GM13977 (cell line): ENCODE measurements at regions not wholly inside any gene's neighbourhood (a gene's known extent, or its start where the extent isn't known, plus 50 kb on each side); places are given as distances from the start of the nearest gene placed in this dataset.

Source experiments
- DNase-seq: peaks from one replicate; pipeline ENCODE4 v3.0.0; 2012; ENCODE audit warnings: low spot score
- in situ Hi-C: fragments of 300-500 bp; cut with MboI; formaldehyde crosslinking; loops from one replicate; pipeline ENCODE4 v1.12.0; 2022; ENCODE audit warnings: low sequenced_read_pairs, low pct_unique_long_range_greater_than_20kb, mixed read lengths, inconsistent platforms; ENCODE audit not compliant: unreplicated experiment
- TF ChIP-seq, protein P1 (sequence below): IDR thresholded peaks from 2 replicates; pipeline ENCODE4 v1.5.1; 2012; ENCODE audit warnings: mild to moderate bottlenecking, control low read depth; ENCODE audit not compliant: insufficient read depth; ENCODE audit errors: extremely low read depth, missing control alignments

DNA sequence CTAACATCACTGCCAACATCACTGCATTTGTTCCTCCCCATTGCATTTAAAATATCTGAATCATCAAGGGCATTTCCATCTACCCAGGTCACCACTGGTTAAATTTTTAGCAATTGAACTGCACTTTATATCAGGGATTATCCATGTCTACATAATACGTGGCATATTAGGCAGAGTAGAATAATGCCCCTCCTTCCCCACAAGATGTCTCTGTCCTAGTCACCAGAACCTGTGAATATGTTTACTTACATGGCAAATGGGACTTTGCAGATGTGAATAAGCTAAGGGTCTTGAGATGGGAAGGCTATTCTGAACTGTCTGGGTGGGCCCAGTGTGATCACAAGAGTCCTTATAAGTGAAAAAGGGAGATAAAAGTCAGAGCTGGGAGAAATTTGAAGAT, 181.7 kb upstream of the ARID2 start:
- in situ Hi-C loops = loop anchor here (10.0 kb wide), 1 partner anchor 197 kb away; no protein-coding TSS in a partner anchor

DNA sequence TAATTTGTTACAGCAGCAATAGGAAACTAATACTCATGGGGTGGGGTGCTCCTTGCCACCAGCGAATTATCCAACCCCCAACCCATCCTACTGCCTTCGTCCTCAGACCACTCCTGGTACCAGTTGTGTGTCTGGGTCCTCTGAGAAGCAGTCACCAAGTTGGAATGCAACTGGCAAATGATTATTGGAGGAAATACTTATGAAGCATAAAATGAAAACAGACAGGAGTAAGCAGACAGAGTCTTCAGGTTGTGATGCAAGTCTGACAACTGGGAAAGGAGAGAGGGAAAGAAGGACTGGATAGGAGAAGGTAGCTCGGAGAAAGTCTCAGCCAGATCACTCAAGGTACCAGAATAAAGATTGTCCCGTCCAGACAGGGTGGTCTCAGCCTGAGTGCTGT, 181.1 kb upstream of the ARID2 start:
- no peak for DNase-seq
- TF ChIP-seq, protein P1, sequence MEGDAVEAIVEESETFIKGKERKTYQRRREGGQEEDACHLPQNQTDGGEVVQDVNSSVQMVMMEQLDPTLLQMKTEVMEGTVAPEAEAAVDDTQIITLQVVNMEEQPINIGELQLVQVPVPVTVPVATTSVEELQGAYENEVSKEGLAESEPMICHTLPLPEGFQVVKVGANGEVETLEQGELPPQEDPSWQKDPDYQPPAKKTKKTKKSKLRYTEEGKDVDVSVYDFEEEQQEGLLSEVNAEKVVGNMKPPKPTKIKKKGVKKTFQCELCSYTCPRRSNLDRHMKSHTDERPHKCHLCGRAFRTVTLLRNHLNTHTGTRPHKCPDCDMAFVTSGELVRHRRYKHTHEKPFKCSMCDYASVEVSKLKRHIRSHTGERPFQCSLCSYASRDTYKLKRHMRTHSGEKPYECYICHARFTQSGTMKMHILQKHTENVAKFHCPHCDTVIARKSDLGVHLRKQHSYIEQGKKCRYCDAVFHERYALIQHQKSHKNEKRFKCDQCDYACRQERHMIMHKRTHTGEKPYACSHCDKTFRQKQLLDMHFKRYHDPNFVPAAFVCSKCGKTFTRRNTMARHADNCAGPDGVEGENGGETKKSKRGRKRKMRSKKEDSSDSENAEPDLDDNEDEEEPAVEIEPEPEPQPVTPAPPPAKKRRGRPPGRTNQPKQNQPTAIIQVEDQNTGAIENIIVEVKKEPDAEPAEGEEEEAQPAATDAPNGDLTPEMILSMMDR = no peak
- in situ Hi-C loops = loop anchor here (10.0 kb wide), 1 partner anchor 196 kb away; no protein-coding TSS in a partner anchor

More for the DNA sequence above, 181.7 kb upstream of the ARID2 start:
- peak; percentile 7 for DNase-seq
- TF ChIP-seq, protein P1 = peak; percentile 39

DNA sequence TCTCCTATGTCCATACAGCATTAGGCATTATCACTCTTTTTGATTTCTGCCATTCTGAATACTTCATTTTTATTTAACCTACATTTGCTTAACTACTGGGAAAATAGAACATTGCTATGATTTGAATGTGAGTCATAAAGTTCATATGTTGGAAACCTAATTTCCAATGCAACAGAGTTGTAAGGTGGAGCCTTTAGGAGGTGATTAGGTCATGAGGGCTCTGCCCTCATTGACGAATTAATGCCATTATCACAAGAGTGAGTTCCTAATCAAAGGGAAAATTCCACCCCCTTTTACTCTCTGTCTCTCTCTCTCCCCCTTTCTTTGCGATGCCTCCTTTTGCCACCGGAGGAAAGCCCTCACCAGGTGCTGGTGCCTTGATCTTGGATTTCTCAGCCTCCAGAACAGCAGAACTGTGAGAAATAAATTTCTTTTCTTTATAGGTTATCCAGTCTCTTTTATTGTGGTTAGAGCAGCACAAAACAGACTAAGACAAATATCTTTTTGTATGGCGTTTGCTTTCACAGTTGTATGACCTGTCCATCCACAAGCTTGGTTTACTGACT, 180.1 kb upstream of the ARID2 start:
- no peak for DNase-seq
- TF ChIP-seq, protein P1 = no peak
- in situ Hi-C loops = loop anchor here (10.0 kb wide), 1 partner anchor 195 kb away; no protein-coding TSS in a partner anchor

DNA sequence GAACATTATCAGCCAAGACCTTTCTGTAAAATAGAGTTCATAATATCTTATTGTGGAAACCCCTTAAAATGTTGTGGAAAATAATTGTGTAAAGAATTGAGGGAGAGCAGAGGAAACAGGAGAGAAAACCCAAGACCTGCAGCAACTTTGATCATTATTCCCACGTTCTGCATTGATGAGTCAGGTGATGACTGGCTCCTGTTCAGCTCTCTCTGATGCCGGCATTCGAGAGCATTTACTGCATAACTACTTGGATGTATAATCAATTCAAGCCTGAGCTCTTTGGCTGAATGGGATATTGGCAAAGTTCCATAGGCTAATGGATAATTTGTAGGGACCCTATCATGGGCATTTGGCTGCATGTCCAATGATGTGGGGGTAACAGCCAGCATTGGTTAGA, 176.3 kb upstream of the ARID2 start:
- in situ Hi-C loops = no loop called here
- TF ChIP-seq, protein P1 = no peak
- DNase-seq = no peak

DNA sequence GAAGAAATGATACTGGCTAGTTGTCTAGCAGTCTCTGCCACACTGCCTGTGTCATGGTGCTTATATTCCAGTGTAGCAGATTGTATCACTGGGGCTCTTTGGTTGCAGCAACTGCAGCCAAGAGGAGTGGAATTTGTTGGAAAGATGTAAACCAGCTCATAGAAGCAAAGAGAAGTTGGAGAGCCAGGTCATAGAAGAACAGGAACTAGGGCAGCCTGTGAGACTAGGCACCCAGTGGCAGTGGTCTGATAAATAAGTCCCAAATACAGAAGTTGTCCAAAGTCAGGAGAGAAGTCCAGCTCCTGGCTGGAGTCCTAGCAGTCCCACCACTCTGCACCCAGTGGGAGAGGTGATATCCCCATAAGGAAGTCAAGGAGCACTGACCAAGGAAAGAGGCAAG, 172.5 kb upstream of the ARID2 start:
- TF ChIP-seq, protein P1 = no peak
- no peak for DNase-seq
- in situ Hi-C loops = no loop called here

DNA sequence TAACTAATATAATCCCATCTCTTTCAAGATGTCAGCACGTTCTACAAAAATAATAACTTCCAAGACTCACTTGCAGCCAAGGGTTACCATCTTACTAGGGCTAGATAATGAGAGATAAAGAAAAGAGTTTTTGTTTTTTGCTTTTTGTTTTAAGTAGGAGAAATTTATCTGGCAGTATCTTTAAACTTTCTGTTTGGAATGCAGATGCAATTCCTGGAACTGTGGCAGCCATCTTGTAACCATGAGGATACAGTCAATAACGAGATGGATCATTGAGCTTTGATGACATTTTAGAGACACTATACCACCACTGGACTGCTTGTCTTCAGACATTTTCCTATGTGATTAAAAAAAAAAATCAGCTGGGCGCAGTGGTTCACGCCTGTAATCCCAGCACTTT, 171.2 kb upstream of the ARID2 start:
- no peak for DNase-seq
- TF ChIP-seq, protein P1 = no peak
- in situ Hi-C loops = no loop called here
